ENCODE measurements at regions not wholly inside any gene's neighbourhood (a gene's known extent, or its start where the extent isn't known, plus 50 kb on each side); places are given as distances from the start of the nearest gene placed in this dataset.

DNA sequence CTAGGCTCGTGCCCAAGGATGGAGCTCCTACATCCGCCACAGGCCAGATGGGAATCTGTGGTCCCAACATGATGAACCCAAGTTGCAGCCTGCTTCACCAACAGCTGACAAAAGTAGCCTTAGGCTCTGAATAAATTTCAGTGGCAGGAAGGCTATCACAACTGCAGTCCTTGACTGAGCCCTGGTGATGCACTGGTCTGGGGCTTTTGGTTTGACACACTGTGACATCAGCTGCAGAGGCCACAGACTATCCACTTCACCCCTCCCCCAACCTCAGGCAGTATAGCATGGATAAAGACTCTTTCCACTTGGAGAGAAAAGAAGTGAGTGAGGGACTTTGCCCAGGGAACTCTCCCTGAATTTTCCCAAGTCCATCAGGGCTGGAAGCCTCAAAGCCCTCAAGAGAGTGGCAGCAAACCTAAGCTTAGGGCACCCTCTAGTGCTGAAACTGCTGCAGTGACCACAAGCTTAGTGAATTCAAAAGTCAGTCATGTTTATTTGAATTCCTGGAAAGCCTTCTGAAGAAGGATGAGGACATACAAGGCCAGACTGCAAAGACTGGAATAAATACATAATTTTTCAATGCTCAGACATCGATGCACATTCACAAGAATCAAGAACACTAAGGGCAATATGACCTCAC is 135.0 kb upstream of the TENT5D start:
- Histone ChIP-seq H3K9me3 (no peaks in the 10 kb centered on the region), H3K27ac (no peak overlapping the region), H3K27me3 (peaks cover 0 to 4% (median 0%) of the 10 kb centered on the region in 3 donors), H3K36me3 (no peaks in the 10 kb centered on the region), H3K4me1 (no peaks in the 10 kb centered on the region), H3K4me3 (no peak overlapping the region)
- intact Hi-C loops (cut with DNase I) = no loop called here
- 66% methylated on average over 3 of the region's 3 CpGs for WGBS, 2 donors
- TF ChIP-seq EP300 (IDR thresholded peaks at IDR 0.05) (no peak), POLR2A (IDR thresholded peaks at IDR 0.05) (no peak), POLR2AphosphoS5 (IDR thresholded peaks at IDR 0.05) (no peak)
- TF ChIP-seq, protein P1, sequence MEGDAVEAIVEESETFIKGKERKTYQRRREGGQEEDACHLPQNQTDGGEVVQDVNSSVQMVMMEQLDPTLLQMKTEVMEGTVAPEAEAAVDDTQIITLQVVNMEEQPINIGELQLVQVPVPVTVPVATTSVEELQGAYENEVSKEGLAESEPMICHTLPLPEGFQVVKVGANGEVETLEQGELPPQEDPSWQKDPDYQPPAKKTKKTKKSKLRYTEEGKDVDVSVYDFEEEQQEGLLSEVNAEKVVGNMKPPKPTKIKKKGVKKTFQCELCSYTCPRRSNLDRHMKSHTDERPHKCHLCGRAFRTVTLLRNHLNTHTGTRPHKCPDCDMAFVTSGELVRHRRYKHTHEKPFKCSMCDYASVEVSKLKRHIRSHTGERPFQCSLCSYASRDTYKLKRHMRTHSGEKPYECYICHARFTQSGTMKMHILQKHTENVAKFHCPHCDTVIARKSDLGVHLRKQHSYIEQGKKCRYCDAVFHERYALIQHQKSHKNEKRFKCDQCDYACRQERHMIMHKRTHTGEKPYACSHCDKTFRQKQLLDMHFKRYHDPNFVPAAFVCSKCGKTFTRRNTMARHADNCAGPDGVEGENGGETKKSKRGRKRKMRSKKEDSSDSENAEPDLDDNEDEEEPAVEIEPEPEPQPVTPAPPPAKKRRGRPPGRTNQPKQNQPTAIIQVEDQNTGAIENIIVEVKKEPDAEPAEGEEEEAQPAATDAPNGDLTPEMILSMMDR (IDR thresholded peaks at IDR 0.05) = no peak
- DNase-seq = no peak

GRCh38 chrX:80290834-80291233 is 129.4 kb upstream of the TENT5D start:
- TF ChIP-seq POLR2AphosphoS5 (IDR thresholded peaks at IDR 0.05) (no peak), EP300 (IDR thresholded peaks at IDR 0.05) (no peak), POLR2A (IDR thresholded peaks at IDR 0.05) (no peak)
- TF ChIP-seq, protein P1 (IDR thresholded peaks at IDR 0.05) = no peak
- Histone ChIP-seq H3K36me3 (no peaks in the 10 kb centered on the region), H3K4me1 (no peaks in the 10 kb centered on the region), H3K9me3 (no peaks in the 10 kb centered on the region), H3K4me3 (no peak overlapping the region), H3K27ac (no peak overlapping the region), H3K27me3 (peaks cover 0 to 4% (median 0%) of the 10 kb centered on the region in 3 donors)
- intact Hi-C loops (cut with DNase I) = no loop called here
- DNase-seq = no peak

DNA sequence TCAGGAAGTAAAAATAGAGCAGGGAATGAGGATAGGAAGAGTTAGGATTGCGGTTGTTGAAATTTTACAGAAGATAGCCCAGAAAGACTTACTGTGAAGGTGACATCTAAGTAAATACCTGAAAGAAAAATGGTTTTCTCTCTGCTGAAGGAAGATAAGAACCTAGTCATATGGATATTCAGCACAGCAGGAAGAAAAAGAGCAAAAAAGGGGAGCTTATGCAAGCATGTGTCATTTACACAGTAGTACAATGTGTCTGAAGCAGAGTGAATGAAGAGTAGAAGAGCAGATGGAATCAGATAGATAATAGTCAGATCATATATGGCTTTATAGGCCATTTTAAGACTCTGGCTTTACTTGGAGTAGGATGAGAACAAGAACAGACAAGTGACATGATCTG is 126.9 kb upstream of the TENT5D start:
- intact Hi-C loops (cut with DNase I) = no loop called here
- TF ChIP-seq, protein P1 (IDR thresholded peaks at IDR 0.05) = no peak
- TF ChIP-seq EP300 (IDR thresholded peaks at IDR 0.05) (no peak), POLR2A (IDR thresholded peaks at IDR 0.05) (no peak), POLR2AphosphoS5 (IDR thresholded peaks at IDR 0.05) (no peak)
- no peak overlapping the region for H3K27ac ChIP-seq
- H3K4me3 ChIP-seq = no peak overlapping the region
- no peaks in the 10 kb centered on the region for H3K9me3 ChIP-seq
- H3K36me3 ChIP-seq = no peaks in the 10 kb centered on the region
- no peak for DNase-seq
- H3K4me1 ChIP-seq = no peaks in the 10 kb centered on the region
- 76 to 91% methylated on average over 1 of the region's 1 CpG for WGBS, 2 donors
- no peaks in the 10 kb centered on the region for H3K27me3 ChIP-seq

DNA sequence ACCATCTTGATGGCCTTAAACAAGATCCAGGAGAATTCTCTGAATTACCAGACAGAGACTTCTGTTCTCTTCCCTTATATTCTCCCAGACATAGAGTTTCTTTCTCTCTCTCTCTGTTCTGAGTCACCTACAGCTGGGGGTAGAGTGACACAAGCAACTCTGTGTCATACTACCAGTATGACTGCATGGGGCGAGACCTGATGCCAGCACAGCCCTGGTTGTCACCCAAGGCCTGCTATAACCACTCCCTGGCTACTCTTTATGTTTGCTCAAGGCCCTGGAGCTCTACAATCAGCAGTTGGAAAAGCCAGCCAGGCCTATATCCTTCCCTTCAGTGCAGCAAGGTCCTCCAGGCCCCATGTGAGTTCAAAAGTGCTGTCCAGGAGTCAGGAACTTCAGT is 114.2 kb upstream of the TENT5D start:
- Histone ChIP-seq H3K27me3 (no peaks in the 10 kb centered on the region), H3K27ac (no peak overlapping the region), H3K9me3 (no peaks in the 10 kb centered on the region), H3K36me3 (no peaks in the 10 kb centered on the region), H3K4me3 (no peak overlapping the region), H3K4me1 (no peaks in the 10 kb centered on the region)
- DNase-seq = no peak
- WGBS, 2 donors = 80 to 81% methylated on average over 1 of the region's 1 CpG
- intact Hi-C loops (cut with DNase I) = no loop called here
- no peak for TF ChIP-seq POLR2A (IDR thresholded peaks at IDR 0.05)
- TF ChIP-seq, protein P1 (IDR thresholded peaks at IDR 0.05) = no peak
- no peak for TF ChIP-seq POLR2AphosphoS5 (IDR thresholded peaks at IDR 0.05)
- no peak for TF ChIP-seq EP300 (IDR thresholded peaks at IDR 0.05)

- Histone ChIP-seq H3K36me3 (no peaks in the 10 kb centered on the region), H3K9me3 (no peaks in the 10 kb centered on the region), H3K4me1 (no peaks in the 10 kb centered on the region), H3K27ac (no peak overlapping the region), H3K4me3 (no peak overlapping the region), H3K27me3 (no peaks in the 10 kb centered on the region)
- intact Hi-C loops (cut with DNase I) = no loop called here
- no peak for TF ChIP-seq POLR2A (IDR thresholded peaks at IDR 0.05)
- no peak for TF ChIP-seq POLR2AphosphoS5 (IDR thresholded peaks at IDR 0.05)
- TF ChIP-seq, protein P1 (IDR thresholded peaks at IDR 0.05) = no peak
- TF ChIP-seq EP300 (IDR thresholded peaks at IDR 0.05) = no peak
- no peak for DNase-seq
- 59 to 85% methylated on average over 3 of the region's 3 CpGs for WGBS, 2 donors
Observed at GRCh38 chrX:80312448-80312847, 107.8 kb upstream of the TENT5D start.

Measured in sigmoid colon (tissue), 6 donors.